SK-N-SH treated with all-trans-retinoic acid at 6 μM for 48 hours (cell line): ENCODE measurements at regions not wholly inside any gene's neighbourhood (a gene's known extent, or its start where the extent isn't known, plus 50 kb on each side); places are given as distances from the start of the nearest gene placed in this dataset.

Experiments used
- BACH2 ChIP-seq: fragments of 250-450 bp; sonication (Bioruptor Pico); IDR thresholded peaks from 2 replicates; pipeline ENCODE4 v1.9.0; 2021; ENCODE audit warnings: mild to moderate bottlenecking, borderline replicate concordance
- CSDC2 ChIP-seq: fragments of 250-450 bp; sonication (Bioruptor Pico); IDR thresholded peaks from 2 replicates; pipeline ENCODE4 v1.5.0; 2020; ENCODE audit warnings: mild to moderate bottlenecking, moderate library complexity
- ESRRG ChIP-seq: fragments of 250-450 bp; sonication (Bioruptor Pico); IDR thresholded peaks from 2 replicates; pipeline ENCODE4 v1.6.1; 2021; ENCODE audit warnings: mild to moderate bottlenecking
- GLIS3 ChIP-seq: fragments of 250-450 bp; sonication (Bioruptor Pico); IDR thresholded peaks from 2 replicates; pipeline ENCODE4 v1.5.0; 2020; ENCODE audit warnings: mild to moderate bottlenecking, moderate library complexity
- PATZ1 ChIP-seq: fragments of 250-450 bp; sonication (Bioruptor Pico); IDR thresholded peaks from 2 replicates; pipeline ENCODE4 v1.8.0; 2020; ENCODE audit warnings: mild to moderate bottlenecking, moderate library complexity, borderline replicate concordance
- POU6F1 ChIP-seq: fragments of 250-450 bp; sonication (Bioruptor Pico); IDR thresholded peaks from 2 replicates; pipeline ENCODE4 v1.8.0; 2021; ENCODE audit warnings: low read depth, mild to moderate bottlenecking, moderate library complexity, borderline replicate concordance
- RARB ChIP-seq: fragments of 250-450 bp; sonication (Bioruptor Pico); IDR thresholded peaks from 2 replicates; pipeline ENCODE4 v1.8.0; 2021; ENCODE audit warnings: mild to moderate bottlenecking, moderate library complexity
- TCF4 ChIP-seq: fragments of 250-450 bp; sonication (Bioruptor Pico); IDR thresholded peaks from 2 replicates; pipeline ENCODE4 v1.8.0; 2021; ENCODE audit warnings: mild to moderate bottlenecking, moderate library complexity, borderline replicate concordance
- TOX ChIP-seq: fragments of 250-450 bp; sonication (Bioruptor Pico); IDR thresholded peaks from 2 replicates; pipeline ENCODE4 v1.8.0; 2021; ENCODE audit warnings: mild to moderate bottlenecking, moderate library complexity, borderline replicate concordance
- TSHZ2 ChIP-seq: fragments of 250-450 bp; sonication (Bioruptor Pico); IDR thresholded peaks from 2 replicates; pipeline ENCODE4 v1.5.0; 2020; ENCODE audit warnings: mild to moderate bottlenecking, moderate library complexity
- ZC3H10 ChIP-seq: fragments of 250-450 bp; sonication (Bioruptor Pico); IDR thresholded peaks from 2 replicates; pipeline ENCODE4 v1.5.1; 2021; ENCODE audit warnings: mild to moderate bottlenecking, moderate library complexity
- ZFP3 ChIP-seq: fragments of 250-450 bp; sonication (Bioruptor Pico); IDR thresholded peaks from 2 replicates; pipeline ENCODE4 v1.5.0; 2020; ENCODE audit warnings: mild to moderate bottlenecking, moderate library complexity
- ZFP30 ChIP-seq: fragments of 450-650 bp; formaldehyde crosslinking; IDR thresholded peaks from 2 replicates; pipeline ENCODE4 v1.5.0; 2022; ENCODE audit warnings: mild to moderate bottlenecking, moderate library complexity
- ZNF8 ChIP-seq: fragments of 450-650 bp; formaldehyde crosslinking; IDR thresholded peaks from 2 replicates; pipeline ENCODE4 v1.5.0; 2020; ENCODE audit warnings: mild to moderate bottlenecking, moderate library complexity

GRCh38 chr3:191721990-191722389 is 261.0 kb downstream of the PYDC2 start:
- TF ChIP-seq RARB (CRISPR knock-in tag), result no peak
- no peak for TF ChIP-seq PATZ1 (CRISPR knock-in tag)
- no peak for TF ChIP-seq TOX (CRISPR knock-in tag)
- TF ChIP-seq CSDC2, result no peak
- no peak for TF ChIP-seq ESRRG (CRISPR knock-in tag)
- TF ChIP-seq ZFP30 (CRISPR knock-in tag), result no peak
- no peak for TF ChIP-seq TSHZ2
- TF ChIP-seq ZNF8 (CRISPR knock-in tag), result no peak
- TF ChIP-seq ZC3H10 (CRISPR knock-in tag), result no peak
- TF ChIP-seq TCF4, result no peak
- TF ChIP-seq GLIS3, result no peak
- no peak for TF ChIP-seq ZFP3
- no peak for TF ChIP-seq BACH2 (CRISPR knock-in tag)
- no peak for TF ChIP-seq POU6F1 (CRISPR knock-in tag)
